ENCODE measurements at regions not wholly inside any gene's neighbourhood (a gene's known extent, or its start where the extent isn't known, plus 50 kb on each side); places are given as distances from the start of the nearest gene placed in this dataset.

- H3K27ac ChIP-seq, result peak overlapping the region; percentile 81
- H3K79me2 ChIP-seq (ENCODE audit: low read depth), result no peaks in the 10 kb centered on the region
- TF ChIP-seq EZH2phosphoT487 (IDR thresholded peaks at IDR 0.05), result no peak
- TF ChIP-seq EZH2 (IDR thresholded peaks at IDR 0.05), result no peak
- TF ChIP-seq, protein P1, sequence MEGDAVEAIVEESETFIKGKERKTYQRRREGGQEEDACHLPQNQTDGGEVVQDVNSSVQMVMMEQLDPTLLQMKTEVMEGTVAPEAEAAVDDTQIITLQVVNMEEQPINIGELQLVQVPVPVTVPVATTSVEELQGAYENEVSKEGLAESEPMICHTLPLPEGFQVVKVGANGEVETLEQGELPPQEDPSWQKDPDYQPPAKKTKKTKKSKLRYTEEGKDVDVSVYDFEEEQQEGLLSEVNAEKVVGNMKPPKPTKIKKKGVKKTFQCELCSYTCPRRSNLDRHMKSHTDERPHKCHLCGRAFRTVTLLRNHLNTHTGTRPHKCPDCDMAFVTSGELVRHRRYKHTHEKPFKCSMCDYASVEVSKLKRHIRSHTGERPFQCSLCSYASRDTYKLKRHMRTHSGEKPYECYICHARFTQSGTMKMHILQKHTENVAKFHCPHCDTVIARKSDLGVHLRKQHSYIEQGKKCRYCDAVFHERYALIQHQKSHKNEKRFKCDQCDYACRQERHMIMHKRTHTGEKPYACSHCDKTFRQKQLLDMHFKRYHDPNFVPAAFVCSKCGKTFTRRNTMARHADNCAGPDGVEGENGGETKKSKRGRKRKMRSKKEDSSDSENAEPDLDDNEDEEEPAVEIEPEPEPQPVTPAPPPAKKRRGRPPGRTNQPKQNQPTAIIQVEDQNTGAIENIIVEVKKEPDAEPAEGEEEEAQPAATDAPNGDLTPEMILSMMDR (IDR thresholded peaks at IDR 0.05), result peak; percentile 10
- H3K4me3 ChIP-seq, result no peak overlapping the region
- H3K4me1 ChIP-seq, result peaks cover 9% of the 10 kb centered on the region
- peaks cover 12% of the 10 kb centered on the region for H3F3A ChIP-seq (ENCODE audit: low read depth)
- H3K27ac Mint-ChIP-seq, result no peak overlapping the region
- DNase-seq (ENCODE audit: low spot score), result no peak
- H3K4me1 Mint-ChIP-seq, result peaks cover 8% of the 10 kb centered on the region
- H3K36me3 Mint-ChIP-seq, result no peaks in the 10 kb centered on the region
- H3K4me3 Mint-ChIP-seq, result no peak overlapping the region
- H3K9me3 Mint-ChIP-seq, result peaks cover 2% of the 10 kb centered on the region
- no peak overlapping the region for H3K4me2 ChIP-seq
- no peaks in the 10 kb centered on the region for H3K9me3 ChIP-seq (ENCODE audit: low read depth)
- H3K36me3 ChIP-seq, result no peaks in the 10 kb centered on the region
- no peaks in the 10 kb centered on the region for H4K20me1 ChIP-seq (ENCODE audit: low read depth)
- H3K27me3 ChIP-seq, result no peaks in the 10 kb centered on the region
- no peak overlapping the region for H2AFZ ChIP-seq (replicated peaks)
- H3K27me3 Mint-ChIP-seq (ENCODE audit: insufficient read depth, low read depth), result peaks cover 5% of the 10 kb centered on the region
- H3K9ac ChIP-seq, result no peak overlapping the region
Observed at GRCh38 chr11:95507794-95508193, 276.8 kb upstream of the SESN3 start.

- Mint-ChIP-seq H3K27ac (no peak overlapping the region), H3K9me3 (peaks cover 2% of the 10 kb centered on the region), H3K4me3 (no peak overlapping the region), H3K4me1 (peaks cover 12% of the 10 kb centered on the region), H3K36me3 (no peaks in the 10 kb centered on the region), H3K27me3 (ENCODE audit: insufficient read depth, low read depth) (peaks cover 2% of the 10 kb centered on the region)
- no peak for DNase-seq (ENCODE audit: low spot score)
- Histone ChIP-seq H2AFZ (replicated peaks) (no peak overlapping the region), H4K20me1 (ENCODE audit: low read depth) (no peaks in the 10 kb centered on the region), H3K27ac (no peak overlapping the region), H3K9ac (no peak overlapping the region), H3K9me3 (ENCODE audit: low read depth) (no peaks in the 10 kb centered on the region), H3K4me3 (no peak overlapping the region), H3K27me3 (no peaks in the 10 kb centered on the region), H3K79me2 (ENCODE audit: low read depth) (no peaks in the 10 kb centered on the region), H3K4me1 (peaks cover 9% of the 10 kb centered on the region), H3F3A (ENCODE audit: low read depth) (peaks cover 12% of the 10 kb centered on the region), H3K36me3 (no peaks in the 10 kb centered on the region), H3K4me2 (no peak overlapping the region)
- TF ChIP-seq, protein P1 (IDR thresholded peaks at IDR 0.05), result no peak
- TF ChIP-seq EZH2phosphoT487 (IDR thresholded peaks at IDR 0.05), result no peak
- no peak for TF ChIP-seq EZH2 (IDR thresholded peaks at IDR 0.05)
Observed at GRCh38 chr11:95506777-95507176, 275.8 kb upstream of the SESN3 start.

DNA sequence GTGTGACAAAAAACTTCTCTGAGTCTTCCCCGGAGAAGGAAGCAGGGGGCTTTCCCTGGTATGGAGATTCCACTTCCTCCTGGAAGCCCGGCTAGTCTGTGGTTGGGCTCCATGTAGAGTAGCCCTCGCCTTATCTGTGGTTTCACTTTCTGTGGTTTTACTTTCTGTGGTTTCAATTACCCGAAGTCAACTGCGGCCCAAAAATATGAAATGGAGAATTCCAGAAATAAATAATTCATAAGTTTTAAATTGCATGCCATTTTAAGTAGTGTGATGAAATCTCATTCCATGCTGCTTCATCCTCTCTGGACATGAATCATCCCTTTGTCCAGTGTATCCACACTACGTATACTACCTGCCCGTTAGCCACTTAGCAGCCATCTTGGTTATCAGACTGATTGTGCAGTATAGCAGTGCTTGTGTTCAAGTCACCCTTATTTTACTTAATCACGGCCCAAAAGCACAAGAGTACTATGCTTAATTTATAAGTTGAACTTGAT lies 275.0 kb upstream of the SESN3 start:
- no peak overlapping the region for H3K27ac Mint-ChIP-seq
- H3K4me1 Mint-ChIP-seq, result peaks cover 12% of the 10 kb centered on the region
- H4K20me1 ChIP-seq (ENCODE audit: low read depth), result no peaks in the 10 kb centered on the region
- no peak overlapping the region for H2AFZ ChIP-seq (replicated peaks)
- H3K79me2 ChIP-seq (ENCODE audit: low read depth), result no peaks in the 10 kb centered on the region
- H3K4me3 Mint-ChIP-seq, result no peak overlapping the region
- no peak overlapping the region for H3K4me3 ChIP-seq
- TF ChIP-seq EZH2 (IDR thresholded peaks at IDR 0.05) (no peak), EZH2phosphoT487 (IDR thresholded peaks at IDR 0.05) (no peak)
- TF ChIP-seq, protein P1 (IDR thresholded peaks at IDR 0.05), result no peak
- H3K27me3 Mint-ChIP-seq (ENCODE audit: insufficient read depth, low read depth), result peaks cover 2% of the 10 kb centered on the region
- H3K4me1 ChIP-seq, result peaks cover 9% of the 10 kb centered on the region
- no peak overlapping the region for H3K9ac ChIP-seq
- H3K36me3 Mint-ChIP-seq, result no peaks in the 10 kb centered on the region
- no peaks in the 10 kb centered on the region for H3K9me3 ChIP-seq (ENCODE audit: low read depth)
- peaks cover 12% of the 10 kb centered on the region for H3F3A ChIP-seq (ENCODE audit: low read depth)
- H3K27ac ChIP-seq, result no peak overlapping the region
- H3K9me3 Mint-ChIP-seq, result peaks cover 2% of the 10 kb centered on the region
- DNase-seq (ENCODE audit: low spot score), result no peak
- no peak overlapping the region for H3K4me2 ChIP-seq
- no peaks in the 10 kb centered on the region for H3K36me3 ChIP-seq
- H3K27me3 ChIP-seq, result no peaks in the 10 kb centered on the region
